Type B pancreatic cell (in vitro differentiated cells): ENCODE measurements at regions not wholly inside any gene's neighbourhood (a gene's known extent, or its start where the extent isn't known, plus 50 kb on each side); places are given as distances from the start of the nearest gene placed in this dataset.

Experiments used
- DNase-seq: peaks from one replicate; pipeline ENCODE4 v3.0.0; 2021; ENCODE audit warnings: mixed read lengths; ENCODE audit not compliant: unreplicated experiment; ENCODE audit errors: extremely low spot score
- H3K27ac Mint-ChIP-seq: 2 replicates; pipeline ENCODE4 v1.8.0; 2021; ENCODE audit warnings: mild to moderate bottlenecking, mixed read lengths
- H3K27me3 Mint-ChIP-seq: 2 replicates; pipeline ENCODE4 v1.8.0; 2021; ENCODE audit warnings: mixed read lengths
- H3K36me3 Mint-ChIP-seq: 2 replicates; pipeline ENCODE4 v1.8.0; 2021; ENCODE audit warnings: mixed read lengths
- H3K4me1 Mint-ChIP-seq: one replicate; pipeline ENCODE4 v1.8.0; 2021; ENCODE audit warnings: mixed read lengths; ENCODE audit not compliant: unreplicated experiment
- H3K4me3 Mint-ChIP-seq: 2 replicates; pipeline ENCODE4 v1.8.0; 2021; ENCODE audit warnings: mild to moderate bottlenecking, mixed read lengths
- H3K9me3 Mint-ChIP-seq: 2 replicates; pipeline ENCODE4 v1.8.0; 2021; ENCODE audit warnings: mixed read lengths
- CTCF ChIP-seq: fragments of 200-600 bp; sonication (generic); conservative IDR thresholded peaks from 2 replicates; pipeline ENCODE4 v1.5.0; 2021; ENCODE audit warnings: antibody characterized with exemption, mild to moderate bottlenecking

GRCh38 chr18:78531637-78532036, 448.0 kb upstream of the SALL3 start:
- Mint-ChIP-seq H3K36me3 (no peaks in the 10 kb centered on the region), H3K4me3 (no peak overlapping the region), H3K27me3 (peaks cover 5% of the 10 kb centered on the region), H3K27ac (no peak overlapping the region), H3K4me1 (peaks cover 14% of the 10 kb centered on the region), H3K9me3 (no peaks in the 10 kb centered on the region)
- no peak for TF ChIP-seq CTCF
- DNase-seq: no peak

GRCh38 chr18:78538669-78539440, 440.8 kb upstream of the SALL3 start:
- Mint-ChIP-seq H3K27ac (no peak overlapping the region), H3K9me3 (no peaks in the 10 kb centered on the region), H3K36me3 (no peaks in the 10 kb centered on the region), H3K4me1 (peaks cover 18% of the 10 kb centered on the region), H3K27me3 (peaks cover 8% of the 10 kb centered on the region), H3K4me3 (no peak overlapping the region)
- no peak for DNase-seq
- TF ChIP-seq CTCF: no peak

- Mint-ChIP-seq H3K27ac (no peak overlapping the region), H3K9me3 (no peaks in the 10 kb centered on the region), H3K27me3 (peaks cover 8% of the 10 kb centered on the region), H3K4me1 (peaks cover 18% of the 10 kb centered on the region), H3K36me3 (no peaks in the 10 kb centered on the region), H3K4me3 (no peak overlapping the region)
- DNase-seq: no peak
- TF ChIP-seq CTCF: no peak
Observed at GRCh38 chr18:78540636-78541529, 438.7 kb upstream of the SALL3 start.

DNA sequence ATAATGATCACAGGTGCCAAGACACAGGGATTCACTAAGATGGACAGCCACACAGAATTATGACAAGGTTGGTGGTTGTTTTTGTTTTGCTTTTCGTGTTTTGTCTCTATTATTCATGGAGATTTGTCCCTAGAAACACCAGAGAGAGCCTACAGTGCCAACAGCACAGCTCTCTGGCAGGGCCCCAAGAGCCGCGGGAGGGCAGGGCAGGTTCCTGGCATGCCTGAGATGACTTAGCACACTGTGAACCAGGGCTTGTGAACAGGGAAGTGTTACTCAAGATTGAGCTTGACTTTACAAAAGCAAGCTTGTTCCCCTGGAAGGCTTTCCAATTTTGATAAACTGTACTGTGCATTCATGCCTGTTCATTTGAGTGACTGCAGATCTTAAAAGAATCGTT, 437.4 kb upstream of the SALL3 start:
- no peaks in the 10 kb centered on the region for H3K9me3 Mint-ChIP-seq
- no peak overlapping the region for H3K27ac Mint-ChIP-seq
- peaks cover 18% of the 10 kb centered on the region for H3K4me1 Mint-ChIP-seq

DNA sequence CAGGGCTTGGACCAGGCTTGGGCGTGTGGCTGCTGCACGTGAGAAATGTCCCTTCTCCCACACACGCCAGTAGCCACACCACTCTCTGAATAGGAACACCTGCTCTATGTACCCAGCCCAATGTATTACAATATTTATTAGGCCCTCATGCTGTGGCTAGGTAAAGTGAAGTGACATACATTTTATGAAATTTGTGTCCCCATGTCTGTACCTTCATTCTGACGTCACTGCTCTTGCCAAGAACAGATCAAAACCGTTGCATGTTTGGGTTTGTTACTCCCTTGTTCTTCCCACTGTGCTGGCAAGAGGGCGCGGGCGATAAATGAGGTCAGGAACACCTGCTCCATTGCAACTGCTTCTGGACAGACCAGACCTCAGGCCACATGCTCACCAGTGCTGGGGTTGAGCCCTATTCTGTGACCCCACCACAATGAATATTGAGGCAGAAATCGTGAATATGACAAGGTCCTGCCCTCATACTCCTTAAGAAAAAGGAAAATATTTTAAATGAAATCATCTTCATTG, 436.4 kb upstream of the SALL3 start:
- H3K4me1 Mint-ChIP-seq: peaks cover 18% of the 10 kb centered on the region

More for the DNA sequence above, 437.4 kb upstream of the SALL3 start:
- no peak overlapping the region for H3K4me3 Mint-ChIP-seq
- peaks cover 8% of the 10 kb centered on the region for H3K27me3 Mint-ChIP-seq
- TF ChIP-seq CTCF: no peak
- no peak for DNase-seq
- no peaks in the 10 kb centered on the region for H3K36me3 Mint-ChIP-seq

More for the DNA sequence above, 436.4 kb upstream of the SALL3 start:
- Mint-ChIP-seq H3K36me3 (no peaks in the 10 kb centered on the region), H3K9me3 (no peaks in the 10 kb centered on the region), H3K4me3 (no peak overlapping the region), H3K27ac (no peak overlapping the region), H3K27me3 (peaks cover 8% of the 10 kb centered on the region)
- no peak for DNase-seq
- no peak for TF ChIP-seq CTCF
